Peyer's patch (tissue), 4 donors: ENCODE measurements at regions not wholly inside any gene's neighbourhood (a gene's known extent, or its start where the extent isn't known, plus 50 kb on each side); places are given as distances from the start of the nearest gene placed in this dataset.

Experiments
- DNase-seq, 3 donors: peaks; one replicate each; pipeline ENCODE4 v3.0.0-alpha.2; 2017 to 2019
- H3K27ac ChIP-seq, 4 donors: fragments of 200-600 bp; sonication (generic); one replicate each; pipeline ENCODE4 v1.5.1; 2016 to 2019
- H3K27me3 ChIP-seq, 2 donors: fragments of 200-600 bp; sonication (generic); one replicate each; pipeline ENCODE4 v1.5.1; 2019
- H3K36me3 ChIP-seq, 3 donors: fragments of 200-600 bp; sonication (generic); one replicate each; pipeline ENCODE4 v1.5.1; 2016 to 2019
- H3K4me1 ChIP-seq, 4 donors: fragments of 200-600 bp; sonication (generic); one replicate each; pipeline ENCODE4 v1.5.1; 2016 to 2019
- H3K4me3 ChIP-seq, 4 donors: fragments of 200-600 bp; sonication (generic); 1 replicate in 3 of 4; 2 replicates in 1 of 4; pipeline ENCODE4 v1.5.1; 2016 to 2019; ENCODE audit warnings: mild to moderate bottlenecking in 1 of 4
- H3K9me3 ChIP-seq, 4 donors: fragments of 200-600 bp; sonication (generic); one replicate each; pipeline ENCODE4 v1.5.1; 2016 to 2019; ENCODE audit warnings: mild to moderate bottlenecking in 1 of 4
- POLR2A ChIP-seq, 2 donors: fragments of 450-650 bp; IDR thresholded peaks; one replicate each; pipeline ENCODE4 v1.5.1; 2017; ENCODE audit warnings: antibody characterized with exemption in 2 of 2, mild to moderate bottlenecking in 2 of 2, moderate library complexity in 2 of 2
- TF ChIP-seq, protein P1 (sequence below), 6 experiments: fragments of 450-650 bp in 4 of 6; fragments of 200-600 bp in 2 of 6; sonication (generic) in 1 of 6; IDR thresholded peaks; one replicate each; pipeline ENCODE4 v1.5.1; 2017 to 2019; ENCODE audit warnings: antibody characterized with exemption in 6 of 6, mild to moderate bottlenecking in 3 of 6, moderate library complexity in 1 of 6

DNA sequence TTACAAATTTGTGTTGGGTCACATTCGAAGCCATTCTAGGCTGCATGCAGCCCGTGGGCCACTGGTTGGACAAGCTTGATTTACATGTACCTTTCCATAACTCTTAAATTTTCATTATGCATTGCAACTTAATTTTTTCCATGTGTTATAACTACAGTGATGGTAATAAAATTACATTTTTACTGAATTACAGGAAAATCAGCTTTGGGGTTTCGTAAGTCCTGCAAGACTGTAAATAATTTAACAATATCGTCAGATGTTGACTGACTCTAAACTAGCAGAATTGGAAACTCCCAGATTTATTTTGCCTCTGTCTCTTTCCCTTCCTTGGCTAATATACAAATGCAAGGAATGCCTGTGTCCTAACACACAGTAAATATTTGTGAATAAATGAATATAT is 88.0 kb upstream of the RAPGEF2 start:
- no peaks in the 10 kb centered on the region for H3K4me1 ChIP-seq
- H3K27me3 ChIP-seq: no peaks in the 10 kb centered on the region
- H3K27ac ChIP-seq: no peak overlapping the region
- H3K9me3 ChIP-seq: no peaks in the 10 kb centered on the region
- H3K4me3 ChIP-seq: no peak overlapping the region
- H3K36me3 ChIP-seq: no peaks in the 10 kb centered on the region
- TF ChIP-seq, protein P1, sequence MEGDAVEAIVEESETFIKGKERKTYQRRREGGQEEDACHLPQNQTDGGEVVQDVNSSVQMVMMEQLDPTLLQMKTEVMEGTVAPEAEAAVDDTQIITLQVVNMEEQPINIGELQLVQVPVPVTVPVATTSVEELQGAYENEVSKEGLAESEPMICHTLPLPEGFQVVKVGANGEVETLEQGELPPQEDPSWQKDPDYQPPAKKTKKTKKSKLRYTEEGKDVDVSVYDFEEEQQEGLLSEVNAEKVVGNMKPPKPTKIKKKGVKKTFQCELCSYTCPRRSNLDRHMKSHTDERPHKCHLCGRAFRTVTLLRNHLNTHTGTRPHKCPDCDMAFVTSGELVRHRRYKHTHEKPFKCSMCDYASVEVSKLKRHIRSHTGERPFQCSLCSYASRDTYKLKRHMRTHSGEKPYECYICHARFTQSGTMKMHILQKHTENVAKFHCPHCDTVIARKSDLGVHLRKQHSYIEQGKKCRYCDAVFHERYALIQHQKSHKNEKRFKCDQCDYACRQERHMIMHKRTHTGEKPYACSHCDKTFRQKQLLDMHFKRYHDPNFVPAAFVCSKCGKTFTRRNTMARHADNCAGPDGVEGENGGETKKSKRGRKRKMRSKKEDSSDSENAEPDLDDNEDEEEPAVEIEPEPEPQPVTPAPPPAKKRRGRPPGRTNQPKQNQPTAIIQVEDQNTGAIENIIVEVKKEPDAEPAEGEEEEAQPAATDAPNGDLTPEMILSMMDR (IDR thresholded peaks at IDR 0.05): no peak
- TF ChIP-seq POLR2A (IDR thresholded peaks at IDR 0.05): no peak
- no peak for DNase-seq

DNA sequence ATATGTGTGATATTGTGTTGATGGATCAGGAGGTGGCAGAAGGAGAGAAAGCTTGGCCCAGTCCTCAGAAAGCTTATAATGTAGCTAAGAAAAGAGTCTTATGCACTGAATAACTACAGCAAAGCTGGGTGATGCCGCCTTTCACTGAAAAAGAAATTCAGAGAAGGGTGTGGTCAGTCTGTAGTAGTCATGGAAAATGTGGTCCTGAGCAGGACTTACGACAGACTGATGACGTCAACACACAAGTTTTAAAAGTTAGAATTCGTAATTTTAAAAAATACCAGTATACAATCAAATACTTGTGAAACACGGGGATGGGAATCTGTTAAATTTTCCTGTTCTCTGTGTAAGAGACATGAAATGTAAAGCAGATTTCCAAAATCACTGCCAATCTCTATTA is 87.0 kb upstream of the RAPGEF2 start:
- H3K9me3 ChIP-seq: no peaks in the 10 kb centered on the region
- no peaks in the 10 kb centered on the region for H3K27me3 ChIP-seq
- no peak overlapping the region for H3K4me3 ChIP-seq
- H3K27ac ChIP-seq: no peak overlapping the region
- no peak for DNase-seq
- TF ChIP-seq POLR2A (IDR thresholded peaks at IDR 0.05): no peak
- TF ChIP-seq, protein P1 (IDR thresholded peaks at IDR 0.05): no peak
- no peaks in the 10 kb centered on the region for H3K36me3 ChIP-seq
- H3K4me1 ChIP-seq: no peaks in the 10 kb centered on the region

DNA sequence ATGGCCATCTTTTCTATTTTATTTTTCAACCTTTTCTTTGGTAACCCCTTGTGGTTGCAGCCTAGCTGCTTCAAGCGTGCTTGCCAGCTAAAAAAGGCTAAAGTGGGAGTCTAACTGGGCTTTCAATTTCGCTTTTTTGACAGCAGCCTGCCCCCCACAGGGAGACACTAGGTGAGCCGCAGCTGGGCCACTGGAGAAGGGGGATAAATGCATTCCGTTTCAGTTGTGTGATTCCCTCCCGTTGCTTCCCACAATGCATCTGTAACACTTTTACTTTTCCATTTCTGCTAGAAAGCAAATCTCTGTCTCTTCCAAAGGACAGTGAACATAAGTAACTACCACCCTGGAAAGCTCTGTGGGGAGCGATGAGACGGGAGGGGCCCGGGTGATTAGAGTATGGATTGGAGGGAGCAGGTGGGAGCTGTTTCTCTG is 86.3 kb upstream of the RAPGEF2 start:
- no peaks in the 10 kb centered on the region for H3K27me3 ChIP-seq
- DNase-seq: no peak
- no peaks in the 10 kb centered on the region for H3K4me1 ChIP-seq
- TF ChIP-seq, protein P1 (IDR thresholded peaks at IDR 0.05): no peak
- H3K36me3 ChIP-seq: no peaks in the 10 kb centered on the region
- no peak overlapping the region for H3K27ac ChIP-seq
- no peak overlapping the region for H3K4me3 ChIP-seq
- no peaks in the 10 kb centered on the region for H3K9me3 ChIP-seq

DNA sequence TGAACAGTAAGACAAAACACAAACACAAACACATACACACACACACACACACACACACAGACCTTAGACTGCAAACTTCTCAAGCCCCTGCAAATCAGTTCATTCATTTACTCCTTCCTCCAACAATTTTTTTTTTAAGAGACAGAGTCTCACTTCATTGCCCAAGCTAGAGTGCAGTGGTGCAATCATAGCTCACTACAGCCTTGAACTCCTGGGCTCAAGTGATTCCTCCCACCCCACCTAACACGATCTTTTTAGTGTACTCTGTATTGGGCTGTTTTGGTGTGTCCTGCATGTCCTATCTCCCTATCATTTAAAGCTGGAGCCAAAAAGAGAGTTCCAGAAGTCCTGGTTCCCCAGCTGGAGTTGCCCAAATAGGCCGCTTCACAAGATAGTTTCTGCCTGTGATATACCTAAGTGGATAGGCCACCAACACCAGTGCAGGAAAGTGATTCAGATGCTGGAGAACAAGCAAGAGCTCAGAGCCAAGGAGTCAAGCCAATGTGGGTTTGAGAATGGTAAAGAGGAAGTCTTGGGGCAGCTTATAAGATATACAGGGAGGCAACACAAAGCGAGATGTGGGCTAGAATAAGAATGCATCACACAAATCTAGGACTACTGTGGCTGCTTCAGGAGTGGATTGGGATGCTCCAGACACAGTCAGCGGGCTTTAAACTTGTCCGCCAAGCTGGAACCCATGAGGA is 85.4 kb upstream of the RAPGEF2 start:
- no peaks in the 10 kb centered on the region for H3K4me1 ChIP-seq
- H3K36me3 ChIP-seq: no peaks in the 10 kb centered on the region
- no peaks in the 10 kb centered on the region for H3K9me3 ChIP-seq
- no peak for DNase-seq
- H3K27ac ChIP-seq: no peak overlapping the region
- TF ChIP-seq POLR2A (IDR thresholded peaks at IDR 0.05): no peak
- TF ChIP-seq, protein P1 (IDR thresholded peaks at IDR 0.05): no peak
- no peak overlapping the region for H3K4me3 ChIP-seq
- H3K27me3 ChIP-seq: no peaks in the 10 kb centered on the region

DNA sequence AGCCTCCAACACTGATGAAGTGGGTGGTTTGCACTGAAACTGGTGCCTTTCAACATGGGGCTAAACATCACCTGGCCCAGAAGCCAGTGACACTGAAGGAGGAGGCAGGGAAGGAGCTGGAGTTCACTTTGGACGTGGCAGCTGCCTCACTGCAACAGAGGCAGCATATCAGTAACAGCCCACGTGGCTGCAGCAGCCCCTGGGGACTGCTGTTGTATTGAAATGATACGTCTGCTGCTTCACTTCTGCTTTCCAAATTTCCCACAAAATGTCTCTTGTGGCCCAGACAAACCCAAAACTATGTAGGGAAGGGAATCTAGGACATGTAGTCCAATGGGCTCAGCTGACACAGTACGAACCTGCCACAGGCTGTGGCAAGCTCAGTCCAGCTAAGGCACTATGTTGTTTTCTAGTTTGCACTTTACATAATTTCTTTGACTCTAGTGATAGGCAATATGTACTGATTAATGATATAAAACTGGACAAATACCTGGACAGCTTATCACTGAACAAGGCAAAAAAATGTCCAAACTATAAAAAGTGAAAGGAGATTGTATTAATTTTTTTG is 84.7 kb upstream of the RAPGEF2 start:
- Histone ChIP-seq H3K27ac (no peak overlapping the region), H3K9me3 (no peaks in the 10 kb centered on the region), H3K36me3 (no peaks in the 10 kb centered on the region), H3K4me3 (no peak overlapping the region), H3K27me3 (no peaks in the 10 kb centered on the region), H3K4me1 (no peaks in the 10 kb centered on the region)
- DNase-seq: peak in 2 of 3 donors; percentile 47 to 52
- TF ChIP-seq, protein P1 (IDR thresholded peaks at IDR 0.05): no peak
- no peak for TF ChIP-seq POLR2A (IDR thresholded peaks at IDR 0.05)
